HG03571 (cell line): ENCODE measurements at regions not wholly inside any gene's neighbourhood (a gene's known extent, or its start where the extent isn't known, plus 50 kb on each side); places are given as distances from the start of the nearest gene placed in this dataset.
"Not testable (repeated sequence)": the region's sequence is repeated elsewhere in the genome, so short reads cannot be mapped to it uniquely, and the experiment has no call there.

Experiments used
- ATAC-seq: cut with Tn5 transposase; IDR thresholded peaks from one replicate; pipeline ENCODE4 v1.9.1; 2021; ENCODE audit not compliant: unreplicated experiment

DNA sequence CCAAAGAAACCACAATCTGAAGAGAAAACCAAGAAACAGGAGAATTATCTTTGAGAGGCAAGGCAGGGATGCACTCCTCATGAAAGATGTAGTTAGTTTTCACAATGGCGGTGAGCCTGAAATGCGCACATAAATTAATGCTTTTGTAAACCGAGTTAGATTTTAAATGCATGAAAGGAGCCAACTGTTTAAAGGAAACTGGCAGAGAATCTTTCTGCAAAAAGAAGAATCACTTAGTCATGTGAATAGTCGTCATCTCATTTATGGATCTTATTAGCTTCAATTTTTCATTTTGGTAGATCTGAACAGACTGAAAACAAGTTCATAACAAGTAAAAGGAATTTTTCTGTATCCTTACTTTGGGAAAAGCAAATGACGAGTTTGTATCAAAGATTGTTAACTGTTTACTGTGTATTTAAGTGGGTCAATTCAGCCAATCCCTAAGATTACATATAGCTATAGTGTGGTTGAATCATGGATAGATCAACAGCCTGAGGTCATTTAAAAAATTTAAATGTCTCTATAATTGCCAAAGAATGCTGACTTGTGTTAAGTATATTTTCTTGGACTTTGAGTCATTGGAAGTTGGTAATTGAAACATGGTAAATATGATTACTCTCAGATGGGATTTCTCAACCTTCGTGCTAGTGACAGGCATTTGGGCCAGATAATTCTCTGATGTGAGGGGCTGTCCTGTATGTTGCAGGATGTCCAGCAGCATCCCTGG, 226.6 kb upstream of the KAZN start:
- no peak for ATAC-seq

DNA sequence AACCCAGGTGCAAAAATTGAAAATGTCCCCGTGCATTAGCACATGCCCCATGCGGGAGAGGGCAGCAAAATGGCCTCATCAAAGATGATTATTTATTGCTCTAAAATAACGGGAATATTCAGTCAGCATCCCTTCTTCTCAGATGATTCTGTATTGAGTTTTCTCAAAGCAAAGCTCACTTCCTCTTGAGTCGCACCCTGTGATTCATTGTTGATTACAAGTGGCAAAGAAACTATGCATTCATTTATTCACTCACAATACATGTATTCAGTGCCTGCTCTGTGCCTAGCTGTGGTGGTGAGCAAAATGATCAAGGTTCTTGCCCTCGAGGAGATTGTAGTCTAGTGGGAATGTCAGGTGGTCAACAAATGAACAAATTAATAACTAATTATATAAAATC, 226.0 kb upstream of the KAZN start:
- ATAC-seq = no peak

DNA sequence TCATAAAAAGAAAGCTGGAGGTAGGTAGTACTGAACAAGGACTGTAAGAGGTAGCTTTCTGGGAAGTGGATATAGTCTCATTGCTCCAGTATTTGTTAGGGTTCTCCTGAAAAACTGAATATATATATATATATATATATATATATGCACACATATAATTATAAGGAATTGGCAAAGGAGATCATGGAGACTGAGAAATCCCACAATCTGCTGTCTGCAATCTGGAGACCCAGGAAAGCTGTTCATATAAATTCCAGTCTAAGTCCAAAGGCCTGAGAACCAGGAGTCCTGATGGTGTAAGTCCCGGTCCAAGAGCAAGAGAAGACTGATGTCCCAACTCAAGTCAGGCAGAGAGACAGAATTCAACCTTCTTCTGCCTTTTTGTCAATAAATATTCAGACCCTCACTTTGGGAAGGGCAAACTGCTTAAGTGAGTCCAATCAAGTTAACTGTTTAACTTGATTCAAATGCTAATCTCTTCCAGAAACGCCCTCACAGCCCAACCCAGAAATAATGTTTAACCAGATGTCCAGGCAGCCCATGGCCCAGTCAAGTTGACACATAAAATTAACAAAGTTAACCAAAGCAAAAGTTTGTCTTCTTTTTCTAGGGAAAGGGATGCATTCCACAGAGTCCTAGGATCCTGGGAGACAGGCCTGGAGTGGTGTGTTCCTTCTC, 225.3 kb upstream of the KAZN start:
- ATAC-seq = no peak

DNA sequence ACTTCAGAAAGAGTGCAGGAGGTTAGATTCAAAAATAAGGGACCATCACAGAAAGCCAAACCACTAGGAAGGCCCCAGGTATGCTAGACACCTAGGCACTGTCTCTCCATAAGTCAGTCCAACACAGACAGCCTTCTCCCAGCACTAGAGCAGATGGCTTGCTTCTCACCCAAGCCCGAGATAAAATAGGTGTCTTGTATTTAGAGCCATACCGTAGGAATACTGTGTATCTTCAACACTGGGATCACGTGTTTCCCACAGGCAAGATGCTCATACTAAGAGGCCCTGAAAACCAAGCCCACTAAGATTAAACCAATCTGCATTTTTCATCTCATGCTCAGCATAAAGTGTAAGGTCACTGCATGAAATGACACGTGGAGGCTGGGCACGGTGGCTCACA, 223.3 kb upstream of the KAZN start:
- ATAC-seq = no peak

DNA sequence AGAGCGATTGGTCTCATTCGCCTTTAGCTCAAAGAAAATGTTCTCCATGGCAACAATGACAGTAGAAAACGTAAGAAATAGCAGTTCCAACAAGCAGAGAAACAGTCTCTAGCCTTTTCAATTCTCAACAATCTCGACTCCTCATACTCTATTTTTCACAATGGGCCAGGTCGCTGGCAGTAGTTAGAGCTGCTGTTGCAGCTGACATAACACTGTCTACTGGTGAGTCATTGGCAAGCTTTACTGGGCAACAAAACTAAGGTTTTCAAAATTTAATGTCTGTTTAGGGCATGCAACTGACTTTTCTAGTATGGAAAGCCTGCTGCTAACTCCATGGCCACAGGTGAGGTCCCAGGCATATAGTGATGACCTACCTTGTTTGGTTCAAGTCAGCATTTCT, 221.1 kb upstream of the KAZN start:
- no peak for ATAC-seq

DNA sequence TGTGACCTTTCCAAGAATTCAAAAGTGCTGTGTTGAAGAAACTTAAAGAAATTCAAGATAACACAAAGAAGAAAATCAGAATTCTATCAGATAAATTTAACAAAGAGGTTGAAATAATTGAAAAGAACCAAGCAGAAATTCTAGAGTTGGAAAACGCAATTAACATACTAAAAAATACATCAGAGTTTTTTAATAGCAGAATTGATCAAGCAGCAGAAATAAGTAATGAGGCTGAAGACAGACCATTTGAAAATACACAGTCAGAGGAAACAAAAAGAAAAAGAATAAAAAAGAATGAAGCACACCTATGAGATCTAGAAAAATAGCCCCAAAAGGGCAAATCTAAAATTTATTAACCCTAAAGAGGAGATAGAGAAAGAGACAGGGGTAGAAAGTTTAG, 218.1 kb upstream of the KAZN start:
- ATAC-seq = no peak

DNA sequence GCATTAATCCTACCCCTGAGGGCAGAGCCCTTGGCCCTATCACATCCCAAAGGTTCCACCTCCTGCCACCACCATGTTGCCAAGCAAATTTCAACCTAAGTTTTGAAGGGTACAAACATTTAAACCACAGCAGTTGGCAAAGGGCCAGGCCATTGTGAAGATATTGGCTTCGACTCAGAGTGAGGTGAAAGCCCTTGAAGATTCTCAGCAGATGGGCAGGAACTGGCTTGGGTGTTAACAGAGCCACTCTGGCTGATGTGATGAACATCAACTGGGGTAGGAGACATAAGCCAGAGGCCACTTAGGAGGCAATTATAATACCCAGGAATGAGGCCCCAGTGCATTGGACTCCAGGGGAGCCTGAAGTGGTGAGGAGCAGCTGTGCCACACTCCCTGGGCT, 207.7 kb upstream of the KAZN start:
- ATAC-seq = no peak

DNA sequence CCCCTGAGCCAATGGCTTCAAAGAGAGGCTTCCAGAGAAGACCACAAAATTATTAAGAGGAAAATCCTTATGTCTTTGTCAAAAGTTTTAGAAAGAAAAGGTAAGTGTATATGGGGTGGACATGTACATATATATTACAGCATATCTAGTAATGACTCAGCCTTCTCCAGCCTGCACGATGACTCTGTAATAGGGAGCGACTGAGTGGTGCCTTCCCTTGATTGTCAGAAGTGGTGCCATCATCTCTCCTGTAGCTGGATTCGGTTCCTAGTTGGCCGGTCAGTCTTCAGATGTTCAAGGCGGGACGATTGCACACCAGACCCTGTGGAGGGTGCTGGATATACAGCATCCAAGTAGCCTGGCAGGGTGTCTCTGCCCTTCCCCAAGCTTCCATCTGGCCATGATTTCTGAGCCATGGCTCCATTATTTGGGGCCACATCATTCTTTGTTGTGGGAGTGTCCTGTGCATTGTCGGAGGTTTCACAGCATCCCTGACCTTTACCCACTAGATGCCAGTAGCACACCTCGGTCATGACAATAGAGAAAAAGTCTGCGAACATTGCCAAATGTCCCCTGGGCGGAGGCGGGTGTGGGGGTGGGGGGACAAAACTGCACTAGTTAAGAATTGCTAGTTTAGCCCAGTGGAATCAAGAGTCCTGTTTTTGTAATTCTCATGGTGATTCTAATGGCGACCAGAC, 206.2 kb upstream of the KAZN start:
- ATAC-seq = no peak

DNA sequence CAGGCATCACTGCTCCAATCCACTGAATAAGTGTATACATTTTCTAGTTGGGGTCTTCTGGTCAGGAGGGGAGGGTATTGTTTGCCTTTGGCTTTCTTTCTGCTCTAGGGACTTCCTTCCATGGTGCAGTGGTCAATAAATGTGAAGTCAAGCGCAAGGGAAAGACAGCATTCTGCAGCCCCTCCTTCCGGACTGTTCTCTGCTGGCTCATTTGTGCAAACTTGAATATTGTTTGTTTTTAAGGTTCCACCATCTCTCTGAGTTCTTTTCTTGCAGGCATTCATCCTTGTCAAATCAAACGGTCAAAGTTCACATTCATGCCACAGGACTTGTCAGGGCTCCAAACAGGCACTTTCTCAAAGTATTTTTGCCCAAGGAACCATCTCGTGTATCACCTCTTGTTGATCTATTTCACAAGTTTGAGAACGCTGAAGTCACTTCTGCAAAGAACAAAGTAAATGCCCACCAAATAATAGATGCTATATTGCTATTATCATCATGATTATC, 205.6 kb upstream of the KAZN start:
- ATAC-seq = no peak

DNA sequence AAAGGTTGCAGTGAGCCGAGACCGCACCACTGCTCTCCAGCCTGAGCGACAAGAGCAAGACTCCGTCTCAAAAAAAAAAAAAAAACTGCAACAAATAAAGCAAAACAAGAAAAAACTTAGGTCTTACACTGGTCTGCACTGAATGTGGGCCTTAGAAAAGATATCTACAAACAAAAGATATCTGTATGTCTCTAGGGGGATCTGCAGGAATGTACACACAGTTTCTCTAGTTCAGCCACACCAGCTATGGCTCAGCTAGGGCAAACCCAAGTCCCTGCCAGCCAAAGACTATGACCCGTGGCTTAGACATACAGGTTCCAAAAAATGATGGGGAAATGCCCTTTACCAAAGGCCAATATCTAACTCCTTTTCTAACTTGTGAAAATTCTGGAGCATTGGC, 202.4 kb upstream of the KAZN start:
- ATAC-seq = no peak

DNA sequence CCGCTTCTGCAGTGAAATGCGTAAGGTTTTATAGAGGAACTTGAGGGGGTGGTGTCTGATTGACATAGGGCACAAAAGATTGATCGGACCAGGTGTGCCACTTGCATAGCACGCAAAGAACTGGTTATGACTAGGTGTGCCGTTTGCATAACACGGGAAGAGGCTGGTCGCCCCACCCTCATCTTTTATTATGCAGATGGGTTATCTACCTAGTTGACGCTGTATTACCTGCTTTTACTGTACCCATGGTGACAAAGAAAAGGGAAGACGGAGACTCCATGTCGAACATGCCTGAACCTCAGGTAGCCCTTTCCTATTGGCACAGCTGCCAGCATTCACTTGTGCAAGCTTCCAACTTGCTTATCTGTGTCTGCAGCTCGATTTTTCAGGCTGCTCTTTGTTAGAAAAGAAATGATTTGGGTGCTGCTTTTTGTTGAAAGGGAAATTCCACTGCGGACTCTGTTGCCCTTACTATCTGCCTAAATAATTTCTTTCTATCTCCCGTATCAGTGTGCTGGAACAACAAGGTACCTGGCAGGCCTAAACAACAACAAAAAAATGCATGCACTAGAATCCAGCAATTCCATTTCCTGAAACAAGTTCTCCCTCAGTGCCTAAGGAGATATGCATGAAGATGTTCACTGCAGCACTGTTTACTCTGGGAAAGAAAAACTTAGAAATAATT, 194.4 kb upstream of the KAZN start:
- no peak for ATAC-seq

DNA sequence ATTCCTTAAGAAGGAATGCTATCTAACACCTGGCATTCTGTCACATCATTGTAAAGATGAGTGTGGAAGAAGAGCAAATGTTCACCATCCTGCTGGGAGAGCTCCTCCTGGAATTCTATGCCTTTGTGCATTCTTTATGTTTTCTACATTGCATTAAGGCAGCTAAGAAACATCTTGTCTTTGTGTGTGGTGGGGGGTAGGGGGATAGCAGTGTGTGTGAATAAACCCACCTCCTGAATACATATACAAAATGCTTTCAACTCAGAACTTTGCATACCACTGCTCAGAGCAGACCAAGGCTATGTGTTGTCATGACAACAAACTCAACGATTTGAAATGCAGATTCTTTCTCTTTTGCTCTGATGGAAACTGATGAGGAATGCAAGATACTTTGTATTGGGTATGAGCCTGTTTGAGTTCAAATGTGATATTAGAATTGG, 193.6 kb upstream of the KAZN start:
- ATAC-seq = no peak

DNA sequence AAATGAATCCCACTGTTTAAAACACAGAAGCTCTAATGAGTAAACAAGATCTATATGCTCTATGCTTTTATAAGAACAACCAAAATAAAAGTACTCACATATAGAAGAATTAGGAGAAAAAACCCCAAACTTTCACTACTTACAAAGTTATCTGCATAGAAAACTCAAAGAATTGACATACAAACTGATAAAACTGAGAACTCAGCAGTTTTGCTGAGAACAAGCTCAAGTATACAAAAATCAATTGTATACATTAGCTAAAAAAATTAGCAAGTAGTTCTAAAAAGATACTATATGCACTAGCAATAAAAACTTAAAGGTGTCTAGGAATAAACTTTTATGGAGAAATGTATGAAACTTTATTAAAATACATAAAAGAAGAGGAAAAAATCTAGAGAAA, 186.2 kb upstream of the KAZN start:
- no peak for ATAC-seq

DNA sequence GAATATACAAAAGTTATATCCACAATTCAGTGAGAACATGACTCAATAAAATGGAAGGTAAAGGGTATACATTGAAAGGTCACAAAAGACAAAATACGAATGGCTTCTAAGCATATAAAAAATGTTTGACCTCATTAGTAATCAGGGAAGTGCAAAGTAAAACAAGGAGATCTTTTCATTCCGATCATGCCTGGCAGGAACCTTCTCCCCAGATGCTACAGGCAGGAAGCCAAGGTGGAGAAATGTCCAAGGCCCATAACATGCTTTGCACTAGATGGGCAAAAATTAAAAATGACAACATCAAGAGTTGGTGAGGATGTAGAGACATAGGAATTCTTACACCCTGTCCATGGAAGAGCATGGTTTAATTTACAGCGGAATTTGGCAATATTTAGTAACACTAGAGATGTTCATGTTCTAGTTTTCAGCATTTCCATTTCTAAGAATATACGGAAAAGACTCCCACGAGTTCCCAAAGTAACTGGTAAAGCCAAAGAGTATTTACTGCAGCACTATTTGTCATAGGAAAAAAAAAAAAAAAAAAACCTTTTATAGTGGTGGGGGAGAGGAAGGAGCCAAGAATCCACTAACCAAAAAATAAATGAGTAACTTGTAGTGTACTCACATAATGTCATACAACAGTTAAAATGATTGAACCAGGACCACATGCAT, 184.5 kb upstream of the KAZN start:
- no peak for ATAC-seq

DNA sequence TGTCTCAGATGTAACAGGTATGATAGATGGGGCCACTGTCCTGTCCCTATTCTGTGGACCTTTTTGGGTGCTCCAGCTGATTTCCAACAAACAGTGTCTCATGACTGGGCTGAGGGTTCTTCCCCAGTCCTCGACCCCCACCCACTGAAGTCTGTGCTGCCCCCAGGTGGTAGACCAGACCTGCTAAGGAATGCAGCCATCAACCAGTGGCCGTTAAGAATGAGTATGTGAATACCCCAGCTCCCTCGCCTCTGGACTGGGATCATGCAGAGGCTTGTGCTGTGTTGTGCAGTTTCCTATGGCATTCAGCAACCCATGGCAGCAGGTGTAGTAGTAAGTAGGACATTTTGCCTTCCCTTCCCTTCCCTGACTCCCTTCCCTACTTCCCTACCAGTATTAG, 183.1 kb upstream of the KAZN start:
- ATAC-seq = no peak

DNA sequence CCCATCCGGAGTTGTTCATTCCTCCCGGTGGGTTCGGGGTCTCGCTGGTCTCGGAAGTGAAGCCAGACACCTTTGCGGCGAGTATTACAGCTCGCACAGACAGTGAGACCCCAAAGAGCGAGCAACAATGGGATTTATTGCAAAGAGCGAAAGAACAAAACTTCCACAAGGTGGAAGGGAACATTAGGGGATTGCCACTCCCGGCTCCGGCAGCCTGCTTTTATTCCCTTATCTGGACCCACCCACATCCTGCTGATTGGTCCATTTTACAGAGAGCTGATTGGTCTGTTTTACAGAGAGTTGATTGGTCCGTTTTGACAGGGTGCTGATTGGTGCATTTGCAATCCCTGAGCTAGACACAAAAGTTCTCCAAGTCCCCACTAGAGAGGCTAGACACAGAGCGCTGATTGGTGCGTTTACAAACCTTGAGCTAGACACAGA, 178.7 kb upstream of the KAZN start:
- not testable (repeated sequence) for ATAC-seq

DNA sequence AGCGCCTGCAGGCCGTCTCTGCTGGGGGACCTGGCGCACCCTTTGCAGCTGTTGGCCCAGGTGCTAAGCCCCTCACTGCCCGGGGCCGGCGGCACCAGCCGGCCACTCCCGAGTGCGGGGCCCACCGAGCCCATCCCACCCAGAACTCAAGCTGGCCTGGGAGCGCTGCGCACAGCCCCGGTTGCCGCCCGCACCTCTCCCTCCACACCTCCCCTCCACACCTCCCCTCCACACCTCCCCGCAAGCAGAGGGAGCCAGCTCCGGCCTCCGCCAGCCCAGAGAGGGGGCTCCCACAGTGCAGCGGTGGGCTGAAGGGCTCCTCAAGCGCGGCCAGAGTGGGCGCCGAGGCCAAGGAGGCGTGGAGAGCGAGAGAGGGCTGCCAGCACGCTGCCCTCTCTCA, 177.8 kb upstream of the KAZN start:
- no peak for ATAC-seq

DNA sequence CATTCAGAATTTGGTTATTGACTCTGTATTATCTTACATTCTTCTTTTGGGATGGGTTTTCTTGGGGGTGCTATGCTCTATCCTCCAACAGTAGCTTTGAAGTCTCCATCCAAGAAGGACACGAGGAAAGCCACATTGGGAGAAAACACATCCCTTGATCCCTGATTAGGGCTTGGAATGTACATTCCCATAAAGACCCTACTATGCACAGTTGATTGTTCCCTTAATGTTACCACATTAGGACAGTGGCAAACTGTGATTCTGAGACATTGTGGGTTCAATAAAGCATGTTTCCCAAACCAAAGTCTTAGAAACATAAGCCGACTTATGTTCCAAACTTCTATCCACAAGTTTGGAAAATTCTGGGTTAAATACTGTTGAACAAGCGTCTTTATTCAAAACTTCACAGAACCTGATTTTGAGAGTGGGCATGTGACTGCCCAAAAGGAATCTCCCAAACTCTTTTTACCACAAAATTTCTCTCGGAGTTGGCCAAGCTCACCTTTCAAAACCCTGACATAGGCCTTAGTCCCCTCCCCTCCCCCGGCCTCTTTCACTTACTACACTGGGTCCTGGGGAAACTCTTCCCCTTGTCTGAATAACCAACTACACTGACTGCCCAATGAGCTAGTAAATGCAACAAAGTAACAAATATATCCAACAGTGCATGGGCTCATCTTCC, 177.0 kb upstream of the KAZN start:
- no peak for ATAC-seq

DNA sequence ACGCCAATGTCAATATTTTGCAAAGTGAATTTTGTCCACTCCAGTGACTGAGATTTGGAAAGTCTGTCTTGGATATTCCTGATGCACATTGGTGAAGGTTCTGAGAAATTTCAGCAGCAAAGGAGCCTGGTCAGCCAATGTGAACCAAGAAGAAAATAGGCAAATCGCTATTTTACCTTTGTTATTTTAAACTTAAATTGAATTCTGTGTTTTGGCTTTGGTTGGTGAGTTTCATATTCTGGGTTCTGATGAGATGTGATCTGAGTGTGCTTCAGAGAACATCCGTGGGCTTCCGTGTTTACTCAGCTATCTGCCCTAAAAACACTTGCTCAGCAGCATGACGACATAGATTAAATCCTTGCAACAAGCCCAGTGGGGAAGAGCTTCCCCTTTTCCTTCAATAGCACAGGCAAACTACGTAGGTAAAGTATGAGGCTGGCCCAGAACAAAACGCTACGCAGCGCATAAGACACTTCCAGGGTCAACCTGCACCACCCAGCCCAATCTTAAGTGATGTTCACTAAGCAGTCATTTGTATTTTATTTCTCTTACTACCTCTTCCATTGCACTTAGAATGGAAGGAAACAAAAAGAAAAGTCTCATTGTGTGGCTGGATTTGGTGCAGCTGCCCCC, 176.4 kb upstream of the KAZN start:
- ATAC-seq = no peak
